Astrocyte (in vitro differentiated cells and primary cell): ENCODE measurements at regions not wholly inside any gene's neighbourhood (a gene's known extent, or its start where the extent isn't known, plus 50 kb on each side); places are given as distances from the start of the nearest gene placed in this dataset.

ENCODE experiments used
- DNase-seq: peaks from one replicate; pipeline ENCODE4 v3.0.0-alpha.2; 2010; ENCODE audit warnings: low read depth
- FAIRE-seq: peaks from 2 replicates; lab custom pipeline; 2011; peaks lifted over from hg19 to GRCh38; lab: Jason Lieb, UNC
- H2AFZ ChIP-seq: 2 replicates; pipeline ENCODE4 v1.6.0; 2012; ENCODE audit warnings: low read depth, low read length, inconsistent platforms
- H3K27ac ChIP-seq: 2 replicates; pipeline ENCODE4 v1.5.1; 2011; ENCODE audit warnings: low read depth, low read length, inconsistent platforms
- H3K27me3 ChIP-seq: 2 replicates; pipeline ENCODE4 v1.6.0; 2011; ENCODE audit warnings: low read length, inconsistent platforms; ENCODE audit not compliant: insufficient read depth
- H3K36me3 ChIP-seq: 2 replicates; pipeline ENCODE4 v1.5.1; 2011; ENCODE audit warnings: low read length, inconsistent platforms; ENCODE audit not compliant: insufficient read depth
- H3K4me1 ChIP-seq: 2 replicates; pipeline ENCODE4 v1.5.1; 2011; ENCODE audit warnings: low read length, inconsistent platforms; ENCODE audit not compliant: insufficient read depth
- H3K4me2 ChIP-seq: 2 replicates; pipeline ENCODE4 v1.6.0; 2012; ENCODE audit warnings: low read length, inconsistent platforms
- H3K4me3 ChIP-seq: 2 replicates; pipeline ENCODE4 v1.5.1; 2011; ENCODE audit warnings: low read depth, mild to moderate bottlenecking, low read length, inconsistent platforms; ENCODE audit not compliant: insufficient read depth
- H3K79me2 ChIP-seq: 2 replicates; pipeline ENCODE4 v1.6.0; 2012; ENCODE audit warnings: mild to moderate bottlenecking, low read length, inconsistent platforms; ENCODE audit not compliant: insufficient read depth
- H3K9ac ChIP-seq: 2 replicates; pipeline ENCODE4 v1.6.0; 2012; ENCODE audit warnings: mild to moderate bottlenecking, low read length, inconsistent platforms
- H3K9me3 ChIP-seq: 2 replicates; pipeline ENCODE4 v1.5.1; 2012; ENCODE audit warnings: low read depth, mild to moderate bottlenecking, low read length, inconsistent platforms; ENCODE audit not compliant: insufficient read depth
- H4K20me1 ChIP-seq: 2 replicates; pipeline ENCODE4 v1.6.0; 2012; ENCODE audit warnings: low read length, inconsistent platforms; ENCODE audit not compliant: insufficient read depth
- H3K27ac Mint-ChIP-seq: one replicate; pipeline ENCODE4 v1.8.0; 2021; ENCODE audit warnings: mild to moderate bottlenecking, mixed read lengths; ENCODE audit not compliant: unreplicated experiment
- H3K27me3 Mint-ChIP-seq: one replicate; pipeline ENCODE4 v1.8.0; 2021; ENCODE audit warnings: low read depth, mixed read lengths; ENCODE audit not compliant: unreplicated experiment
- H3K36me3 Mint-ChIP-seq: one replicate; pipeline ENCODE4 v1.8.0; 2021; ENCODE audit warnings: low read depth, mixed read lengths; ENCODE audit not compliant: unreplicated experiment
- H3K4me1 Mint-ChIP-seq: one replicate; pipeline ENCODE4 v1.8.0; 2021; ENCODE audit warnings: low read depth, mixed read lengths; ENCODE audit not compliant: unreplicated experiment
- H3K4me3 Mint-ChIP-seq: one replicate; pipeline ENCODE4 v1.8.0; 2021; ENCODE audit warnings: mild to moderate bottlenecking, moderate library complexity, mixed read lengths; ENCODE audit not compliant: unreplicated experiment
- H3K9me3 Mint-ChIP-seq: one replicate; pipeline ENCODE4 v1.8.0; 2021; ENCODE audit warnings: mild to moderate bottlenecking, mixed read lengths; ENCODE audit not compliant: unreplicated experiment
- CTCF ChIP-seq: IDR thresholded peaks from 2 replicates; pipeline ENCODE4 v1.5.1; 2011; ENCODE audit warnings: low read depth, mild to moderate bottlenecking, inconsistent platforms, low read length, moderate library complexity; ENCODE audit not compliant: insufficient read depth
- EZH2 ChIP-seq: IDR thresholded peaks from 2 replicates; pipeline ENCODE4 v1.6.1; 2012; ENCODE audit warnings: mild to moderate bottlenecking, low read length, inconsistent platforms; ENCODE audit not compliant: insufficient read depth

- H3K9me3 ChIP-seq = no peaks in the 10 kb centered on the region
- FAIRE-seq (no peak), DNase-seq (no peak)
- H3K27ac Mint-ChIP-seq = no peak overlapping the region
- no peaks in the 10 kb centered on the region for H4K20me1 ChIP-seq
- H3K9me3 Mint-ChIP-seq = no peaks in the 10 kb centered on the region
- no peaks in the 10 kb centered on the region for H3K79me2 ChIP-seq
- H3K4me1 Mint-ChIP-seq = peaks cover 14% of the 10 kb centered on the region
- no peaks in the 10 kb centered on the region for H3K36me3 ChIP-seq
- peaks cover 19% of the 10 kb centered on the region for H3K4me1 ChIP-seq
- no peak overlapping the region for H2AFZ ChIP-seq
- no peak overlapping the region for H3K4me2 ChIP-seq
- no peak overlapping the region for H3K4me3 ChIP-seq
- TF ChIP-seq CTCF (no peak), EZH2 (no peak)
- no peak overlapping the region for H3K9ac ChIP-seq
- no peaks in the 10 kb centered on the region for H3K36me3 Mint-ChIP-seq
- peaks cover 10% of the 10 kb centered on the region for H3K27me3 ChIP-seq
- no peak overlapping the region for H3K27ac ChIP-seq
- no peak overlapping the region for H3K4me3 Mint-ChIP-seq
- H3K27me3 Mint-ChIP-seq = peaks cover 9% of the 10 kb centered on the region
These were observed 289.3 kb upstream of the GATB start for GRCh38 chr4:152050106-152050505.

- Histone ChIP-seq H3K4me1 (peaks cover 15% of the 10 kb centered on the region), H3K4me2 (no peak overlapping the region), H3K4me3 (no peak overlapping the region), H2AFZ (no peak overlapping the region), H3K27me3 (peaks cover 17% of the 10 kb centered on the region), H3K79me2 (no peaks in the 10 kb centered on the region), H3K9ac (no peak overlapping the region), H3K27ac (no peak overlapping the region), H3K9me3 (no peaks in the 10 kb centered on the region), H4K20me1 (no peaks in the 10 kb centered on the region), H3K36me3 (no peaks in the 10 kb centered on the region)
- peaks cover 4% of the 10 kb centered on the region for H3K9me3 Mint-ChIP-seq
- no peaks in the 10 kb centered on the region for H3K36me3 Mint-ChIP-seq
- H3K27ac Mint-ChIP-seq = no peak overlapping the region
- H3K4me1 Mint-ChIP-seq = peaks cover 7% of the 10 kb centered on the region
- FAIRE-seq (no peak), DNase-seq (no peak)
- TF ChIP-seq EZH2 (no peak), CTCF (no peak)
- H3K27me3 Mint-ChIP-seq = peaks cover 15% of the 10 kb centered on the region
- H3K4me3 Mint-ChIP-seq = no peak overlapping the region
These were observed 286.6 kb upstream of the GATB start for GRCh38 chr4:152047451-152047850.

GRCh38 chr4:152045807-152046571 lies 285.2 kb upstream of the GATB start:
- Histone ChIP-seq H3K4me3 (no peak overlapping the region), H3K9ac (peak overlapping the region; percentile 4), H3K79me2 (no peaks in the 10 kb centered on the region), H3K27me3 (peaks cover 17% of the 10 kb centered on the region), H3K27ac (no peak overlapping the region), H3K4me1 (peaks cover 7% of the 10 kb centered on the region), H2AFZ (peak overlapping the region; percentile 15), H3K9me3 (no peaks in the 10 kb centered on the region), H3K4me2 (peak overlapping the region; percentile 64), H3K36me3 (no peaks in the 10 kb centered on the region), H4K20me1 (no peaks in the 10 kb centered on the region)
- Mint-ChIP-seq H3K36me3 (no peaks in the 10 kb centered on the region), H3K4me3 (no peak overlapping the region), H3K27me3 (peaks cover 15% of the 10 kb centered on the region), H3K9me3 (peaks cover 4% of the 10 kb centered on the region), H3K27ac (peak overlapping the region; percentile 41), H3K4me1 (peaks cover 2% of the 10 kb centered on the region)
- TF ChIP-seq CTCF (peak; percentile 35), EZH2 (no peak)
- DNase-seq = peak; percentile 53
- FAIRE-seq = peak; percentile 5
